Hematopoietic multipotent progenitor cell (in vitro differentiated cells): ENCODE measurements at regions not wholly inside any gene's neighbourhood (a gene's known extent, or its start where the extent isn't known, plus 50 kb on each side); places are given as distances from the start of the nearest gene placed in this dataset.
"Not testable (repeated sequence)": the region's sequence is repeated elsewhere in the genome, so short reads cannot be mapped to it uniquely, and the experiment has no call there.

Experiments
- DNase-seq, 3 donors: peaks; one replicate each; pipeline ENCODE4 v3.0.0-alpha.2; 2011 to 2015; ENCODE audit warnings: low read depth in 2 of 3, low spot score in 2 of 3

DNA sequence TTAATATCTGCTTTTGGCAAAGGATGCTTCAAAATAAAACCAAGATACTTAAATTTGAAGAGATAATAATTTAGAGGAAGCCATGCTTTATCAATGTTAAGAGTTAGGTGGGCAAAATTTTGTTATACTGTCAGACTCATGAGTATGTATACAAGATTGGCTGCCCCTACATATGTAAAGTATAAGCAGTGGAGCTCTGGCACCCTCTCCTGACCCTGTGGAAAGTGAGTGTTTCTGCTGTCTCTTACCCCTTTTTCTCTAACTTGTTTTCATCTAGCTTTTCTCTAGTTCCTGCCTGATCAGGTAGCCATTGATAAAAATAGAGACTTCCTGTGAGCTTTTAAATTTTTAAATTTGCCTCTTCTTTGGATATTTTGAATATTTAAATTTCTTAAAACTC, 710.9 kb upstream of the SPRY2 start:
- DNase-seq, result no peak

DNA sequence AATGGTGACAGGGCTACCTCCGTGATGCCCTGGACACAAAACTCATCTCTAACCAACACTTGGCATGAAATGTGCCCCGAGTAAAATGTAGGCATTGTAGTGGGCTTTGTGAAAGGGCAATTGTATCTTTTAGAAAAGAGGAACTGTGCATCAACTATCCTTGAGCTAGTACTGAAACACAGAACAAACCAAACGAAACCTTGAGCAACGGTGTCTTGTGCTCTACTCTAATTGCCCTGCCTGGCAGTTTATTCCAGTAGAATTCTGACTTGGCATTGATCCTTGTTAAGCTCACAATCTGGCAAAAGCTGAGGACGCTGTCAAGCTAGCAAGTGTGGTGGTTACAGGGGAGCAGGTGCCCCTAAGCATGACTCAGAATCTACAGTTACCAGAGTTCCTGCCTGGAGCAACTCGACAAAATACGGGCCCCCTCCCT, 707.1 kb upstream of the SPRY2 start:
- DNase-seq, result no peak

DNA sequence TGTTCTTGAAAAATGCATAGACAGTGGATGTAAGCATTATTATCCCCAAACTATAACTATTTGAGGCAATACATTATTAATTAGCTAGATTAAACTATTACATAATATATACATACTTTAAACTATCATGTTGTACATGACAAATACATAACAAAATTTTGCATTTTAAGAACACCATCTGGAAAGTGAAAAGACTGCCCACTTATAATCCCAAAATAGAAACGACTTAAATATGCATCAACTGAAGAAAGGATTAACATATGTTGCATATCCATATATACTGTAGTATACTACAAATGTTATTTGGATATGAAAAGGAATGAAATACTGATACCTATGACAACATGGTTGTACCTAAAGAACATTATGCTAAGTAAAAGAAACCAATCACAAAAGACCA, 700.8 kb upstream of the SPRY2 start:
- no peak for DNase-seq

GRCh38 chr13:81031996-81032395, 691.1 kb upstream of the SPRY2 start:
- DNase-seq, result no peak

GRCh38 chr13:81025091-81025490, 684.2 kb upstream of the SPRY2 start:
- no peak for DNase-seq

DNA sequence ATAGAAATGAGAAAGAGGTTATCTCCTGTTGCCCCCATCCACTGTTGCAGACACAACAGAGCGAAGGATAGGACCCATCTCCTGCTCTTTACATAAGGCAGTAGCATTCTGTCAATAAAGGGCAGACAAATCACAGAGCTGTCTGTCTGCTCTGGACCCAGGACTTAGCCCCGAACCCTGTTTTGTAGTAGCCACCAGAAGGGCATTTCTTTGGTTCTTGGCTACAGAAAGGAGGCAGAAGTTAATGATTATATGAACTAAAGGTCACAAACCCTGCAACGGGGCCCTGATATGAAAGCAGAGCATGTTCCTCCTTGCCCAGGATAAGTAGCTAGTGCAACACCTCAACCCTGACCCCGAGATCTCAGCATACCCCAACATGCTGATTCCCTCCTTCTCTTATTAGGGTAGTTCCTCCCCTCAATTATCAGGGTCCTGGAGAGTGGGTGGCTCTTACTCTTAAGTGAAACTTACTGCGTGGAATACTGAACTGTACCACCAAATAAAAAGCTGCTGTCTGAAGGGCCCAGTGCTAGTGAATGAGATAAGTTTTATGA, 680.4 kb upstream of the SPRY2 start:
- DNase-seq, result no peak

DNA sequence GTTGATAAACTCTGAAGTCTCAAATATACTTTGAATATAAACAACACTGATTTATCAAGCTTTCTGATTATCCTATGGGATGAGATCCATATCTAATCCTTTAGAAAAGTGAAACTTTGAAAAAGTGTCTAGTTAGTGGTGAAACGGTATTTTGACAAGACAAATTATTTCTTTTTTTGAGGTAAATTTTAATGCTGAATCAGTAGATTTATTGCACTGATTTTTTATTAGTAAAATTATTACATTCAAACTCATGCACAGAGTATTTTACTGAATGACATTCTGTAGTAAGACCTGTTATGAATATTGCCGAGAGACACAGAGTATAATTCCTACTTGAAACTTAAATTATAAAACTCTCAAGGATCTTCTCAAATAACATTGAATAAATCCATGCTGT, 679.1 kb upstream of the SPRY2 start:
- no peak for DNase-seq

GRCh38 chr13:81018936-81019335, 678.0 kb upstream of the SPRY2 start:
- no peak for DNase-seq

GRCh38 chr13:81017513-81018152, 676.7 kb upstream of the SPRY2 start:
- peak in 2 of 3 donors; percentile 17 to 67 for DNase-seq

DNA sequence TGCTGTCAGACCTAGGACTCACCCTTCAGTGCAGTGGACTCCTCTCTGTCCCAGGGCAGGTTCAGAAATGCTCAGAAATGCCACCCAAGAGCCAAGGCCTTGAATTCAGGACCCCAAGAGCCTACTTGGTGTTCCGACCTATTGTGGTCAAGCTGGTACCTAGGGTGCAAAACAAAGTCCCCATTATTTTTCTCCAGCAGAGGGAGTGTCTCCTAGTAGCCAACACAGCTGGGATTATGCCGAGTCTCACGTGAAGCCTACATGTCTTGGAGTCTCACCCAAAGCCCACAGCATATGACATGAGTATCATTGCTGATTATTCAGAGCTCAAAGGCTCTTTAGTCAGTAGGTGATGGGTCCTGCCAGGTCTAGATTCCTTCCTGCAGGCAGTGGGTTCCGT, 671.1 kb upstream of the SPRY2 start:
- DNase-seq, result no peak

DNA sequence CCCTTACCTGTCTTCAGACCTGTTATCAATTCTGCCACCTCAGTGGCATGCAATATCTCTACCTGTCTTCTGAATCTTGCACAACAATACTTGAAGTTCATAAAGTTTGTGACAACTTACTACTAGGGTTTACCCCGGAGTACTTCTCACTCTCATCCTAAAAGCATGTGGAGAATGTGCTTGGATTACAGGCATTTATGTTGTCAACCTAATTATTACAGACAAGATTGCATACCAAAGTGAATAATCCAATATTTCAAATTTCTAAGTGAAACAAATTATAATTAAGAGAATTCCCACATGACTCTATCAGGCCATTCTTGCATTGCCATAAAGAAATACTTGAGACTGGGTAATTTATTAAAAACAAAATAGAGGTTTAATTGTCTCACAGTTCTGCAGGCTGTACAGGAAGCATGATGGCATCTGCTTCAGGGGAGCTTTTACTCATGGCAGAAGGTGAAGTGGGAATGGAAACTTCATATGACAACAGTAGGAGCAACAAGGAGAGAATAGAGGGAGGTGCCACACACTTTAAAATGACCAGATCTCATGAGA, 661.0 kb upstream of the SPRY2 start:
- no peak for DNase-seq

DNA sequence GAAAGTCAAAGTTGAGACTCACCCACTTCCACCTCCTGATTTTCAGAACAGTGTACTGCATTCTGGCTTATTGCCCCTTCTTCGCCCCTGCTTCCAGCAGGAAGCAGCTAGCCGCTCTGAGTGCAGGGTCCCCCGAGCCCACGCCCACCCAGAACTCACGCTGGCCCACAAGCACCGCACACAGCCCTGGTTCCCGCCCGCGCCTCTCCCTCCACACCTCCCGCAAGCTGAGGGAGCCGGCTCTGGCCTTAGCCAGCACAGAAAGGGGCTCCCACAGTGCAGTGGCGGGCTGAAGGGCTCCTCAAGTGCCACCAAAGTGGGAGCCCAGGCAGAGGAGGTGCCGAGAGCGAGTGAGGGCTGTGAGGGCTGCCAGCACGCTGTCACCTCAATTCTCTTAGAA, 657.7 kb upstream of the SPRY2 start:
- not testable (repeated sequence) for DNase-seq

- DNase-seq, result no peak
These were observed 648.8 kb upstream of the SPRY2 start for GRCh38 chr13:80989747-80990146.

DNA sequence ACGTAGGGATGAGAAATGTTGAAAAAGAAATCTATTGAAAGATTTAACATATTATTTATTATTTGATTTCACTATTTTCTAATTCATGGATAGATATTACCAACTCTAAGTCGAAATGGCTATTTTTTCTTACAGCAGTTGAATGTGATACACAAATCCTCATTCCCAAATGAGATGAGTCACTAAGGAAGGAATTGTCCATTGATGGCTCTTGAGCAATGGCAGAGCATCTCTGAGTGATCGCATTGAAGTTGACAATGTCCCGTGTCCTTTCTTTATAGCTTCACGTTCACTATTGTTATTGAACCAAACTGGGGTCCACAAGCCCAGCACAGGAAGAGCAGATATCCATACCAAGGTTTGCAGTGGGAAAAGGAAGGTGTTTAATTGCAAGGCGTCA, 648.3 kb upstream of the SPRY2 start:
- DNase-seq, result no peak

- DNase-seq, result no peak
These were observed 647.6 kb upstream of the SPRY2 start for GRCh38 chr13:80988391-80989151.

- peak in 2 of 3 donors; percentile 45 to 65 for DNase-seq
These were observed 638.2 kb upstream of the SPRY2 start for GRCh38 chr13:80979035-80979641.

- DNase-seq, result no peak
These were observed 636.2 kb upstream of the SPRY2 start for GRCh38 chr13:80977168-80977567.

GRCh38 chr13:80975903-80976302, 635.0 kb upstream of the SPRY2 start:
- DNase-seq, result no peak

DNA sequence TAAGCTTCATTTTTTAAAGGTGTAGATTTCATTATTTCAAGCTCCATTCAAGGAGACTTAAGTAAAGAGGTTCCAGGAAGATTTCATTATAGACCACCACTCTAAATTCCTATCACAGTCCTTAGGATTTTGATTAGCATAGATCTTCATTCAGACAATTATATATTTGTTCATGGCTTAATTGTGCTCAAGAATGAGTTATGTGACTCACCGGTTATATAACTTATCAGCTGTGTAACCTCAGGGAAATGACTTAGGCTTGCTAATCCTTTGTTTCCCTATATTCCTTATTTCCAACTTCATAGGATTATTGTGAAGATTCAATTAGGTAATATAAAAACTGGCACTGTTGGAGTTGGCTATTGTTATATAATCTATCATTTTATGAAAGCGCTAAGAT, 632.8 kb upstream of the SPRY2 start:
- DNase-seq, result no peak

DNA sequence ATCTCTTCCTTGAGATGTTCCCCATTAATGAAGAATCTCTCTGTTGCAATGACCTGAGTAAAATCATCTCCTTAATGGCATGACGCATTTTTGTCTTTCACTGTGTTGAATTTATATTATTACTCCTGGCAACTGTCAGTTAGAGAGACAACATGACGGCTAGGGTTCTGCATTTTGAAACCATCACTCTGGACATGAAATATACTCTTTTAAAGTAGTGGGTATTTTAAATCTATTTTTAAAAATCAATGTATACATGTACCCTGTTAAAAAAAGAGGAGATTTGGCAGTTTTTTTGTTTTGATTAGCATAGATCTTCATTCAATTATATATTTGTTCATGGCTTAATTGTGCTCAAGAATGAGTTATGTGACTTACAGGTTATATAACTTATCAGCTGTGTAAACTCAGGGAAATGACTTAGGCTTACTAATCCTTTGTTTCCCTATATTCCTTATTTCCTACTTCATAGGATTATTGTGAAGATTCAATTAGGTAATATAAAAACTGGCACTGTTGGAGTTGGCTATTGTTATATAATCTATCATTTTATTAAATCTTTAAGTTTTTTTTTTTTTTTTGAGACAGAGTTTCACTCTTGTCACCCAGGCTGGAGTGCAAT, 632.0 kb upstream of the SPRY2 start:
- DNase-seq, result no peak

GRCh38 chr13:80965097-80965496, 624.2 kb upstream of the SPRY2 start:
- no peak for DNase-seq
